ENCODE measurements at regions not wholly inside any gene's neighbourhood (a gene's known extent, or its start where the extent isn't known, plus 50 kb on each side); places are given as distances from the start of the nearest gene placed in this dataset.

DNA sequence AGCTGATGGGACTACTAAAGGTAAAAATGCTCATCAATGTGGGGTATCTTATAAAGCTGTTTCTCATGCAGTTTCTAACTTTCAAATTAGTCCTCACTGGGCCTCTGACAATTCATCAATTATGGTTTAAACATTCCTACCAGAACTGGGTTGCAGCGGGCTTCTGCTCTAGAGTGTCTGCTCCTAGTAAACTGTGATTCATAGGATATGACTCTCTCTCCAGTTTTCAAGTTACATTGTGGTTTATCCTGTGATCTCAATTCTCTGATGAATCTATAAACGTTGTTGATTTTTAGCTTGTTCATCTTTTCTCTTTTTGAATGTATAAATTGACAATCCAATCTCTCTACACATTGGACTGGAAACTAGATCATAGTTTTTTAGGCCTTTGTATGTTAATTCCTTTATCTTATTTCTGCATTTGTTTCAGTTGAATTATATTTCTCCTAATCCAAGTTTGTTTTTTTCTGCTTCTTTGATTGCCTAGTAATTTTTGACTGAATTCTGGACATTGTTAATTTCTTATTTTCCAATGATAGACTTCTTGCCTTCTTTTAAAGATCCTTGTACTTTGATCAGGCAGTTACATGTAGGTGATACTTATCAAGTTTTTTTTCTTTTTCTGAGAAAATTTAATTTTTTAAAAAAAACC lies 822.6 kb downstream of the TLE1 start:
- no peak for DNase-seq
- TF ChIP-seq, protein P1, sequence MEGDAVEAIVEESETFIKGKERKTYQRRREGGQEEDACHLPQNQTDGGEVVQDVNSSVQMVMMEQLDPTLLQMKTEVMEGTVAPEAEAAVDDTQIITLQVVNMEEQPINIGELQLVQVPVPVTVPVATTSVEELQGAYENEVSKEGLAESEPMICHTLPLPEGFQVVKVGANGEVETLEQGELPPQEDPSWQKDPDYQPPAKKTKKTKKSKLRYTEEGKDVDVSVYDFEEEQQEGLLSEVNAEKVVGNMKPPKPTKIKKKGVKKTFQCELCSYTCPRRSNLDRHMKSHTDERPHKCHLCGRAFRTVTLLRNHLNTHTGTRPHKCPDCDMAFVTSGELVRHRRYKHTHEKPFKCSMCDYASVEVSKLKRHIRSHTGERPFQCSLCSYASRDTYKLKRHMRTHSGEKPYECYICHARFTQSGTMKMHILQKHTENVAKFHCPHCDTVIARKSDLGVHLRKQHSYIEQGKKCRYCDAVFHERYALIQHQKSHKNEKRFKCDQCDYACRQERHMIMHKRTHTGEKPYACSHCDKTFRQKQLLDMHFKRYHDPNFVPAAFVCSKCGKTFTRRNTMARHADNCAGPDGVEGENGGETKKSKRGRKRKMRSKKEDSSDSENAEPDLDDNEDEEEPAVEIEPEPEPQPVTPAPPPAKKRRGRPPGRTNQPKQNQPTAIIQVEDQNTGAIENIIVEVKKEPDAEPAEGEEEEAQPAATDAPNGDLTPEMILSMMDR (IDR thresholded peaks at IDR 0.05) = no peak
- Histone ChIP-seq H3K27ac (no peak overlapping the region), H3K4me3 (no peak overlapping the region), H3K9ac (ENCODE audit: low read depth in 2 of 2, low read length in 2 of 2) (no peak overlapping the region), H3K9me3 (no peaks in the 10 kb centered on the region), H3K4me1 (no peaks in the 10 kb centered on the region), H3K36me3 (no peaks in the 10 kb centered on the region), H3K27me3 (no peaks in the 10 kb centered on the region)
- intact Hi-C loops (cut with DNase I) = no loop called here

DNA sequence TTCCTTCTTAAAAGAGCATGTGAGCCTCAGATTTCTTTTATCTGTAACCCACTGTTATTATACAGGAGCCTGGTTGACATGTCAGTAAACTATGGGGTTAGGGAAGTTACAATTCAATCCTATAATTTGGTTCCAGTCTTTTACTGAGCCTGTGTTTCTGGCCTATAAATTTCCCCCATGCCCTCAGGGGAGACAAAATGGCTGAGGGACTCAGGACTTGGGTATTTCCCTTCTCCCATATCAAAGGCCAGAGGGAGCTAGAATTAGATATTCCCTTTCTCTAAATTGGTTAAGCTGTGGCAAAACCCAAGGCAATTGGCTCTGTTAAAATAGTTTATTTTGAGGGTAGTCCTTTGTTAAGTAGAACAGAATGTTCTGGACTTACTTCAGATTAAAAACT lies 823.2 kb downstream of the TLE1 start:
- H3K4me1 ChIP-seq = no peaks in the 10 kb centered on the region
- no peak overlapping the region for H3K4me3 ChIP-seq
- no peaks in the 10 kb centered on the region for H3K9me3 ChIP-seq
- DNase-seq = no peak
- no peaks in the 10 kb centered on the region for H3K36me3 ChIP-seq
- intact Hi-C loops (cut with DNase I) = no loop called here
- TF ChIP-seq, protein P1 (IDR thresholded peaks at IDR 0.05) = no peak
- H3K27ac ChIP-seq = no peak overlapping the region
- no peak overlapping the region for H3K9ac ChIP-seq (ENCODE audit: low read depth in 2 of 2, low read length in 2 of 2)
- no peaks in the 10 kb centered on the region for H3K27me3 ChIP-seq

DNA sequence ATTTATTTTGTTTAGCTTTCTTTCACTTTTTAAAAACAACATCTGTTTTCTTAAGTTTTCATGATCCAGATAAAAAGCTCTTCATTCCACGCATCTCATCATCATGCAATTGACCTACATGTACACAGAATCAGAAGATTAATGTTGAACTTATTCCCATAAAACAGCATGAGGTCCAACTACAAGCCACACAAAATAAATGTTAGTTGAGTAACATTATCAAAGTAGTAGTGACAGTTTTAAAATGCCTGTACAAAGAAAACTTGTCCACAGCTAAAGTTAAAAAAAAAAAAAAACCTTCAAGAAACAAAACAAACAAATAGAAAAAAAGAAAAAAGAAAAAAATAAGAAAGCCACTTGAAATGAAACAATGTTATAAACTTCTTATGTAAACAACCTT lies 846.3 kb downstream of the TLE1 start:
- no peaks in the 10 kb centered on the region for H3K9me3 ChIP-seq
- H3K36me3 ChIP-seq = no peaks in the 10 kb centered on the region
- no peak overlapping the region for H3K4me3 ChIP-seq
- H3K9ac ChIP-seq (ENCODE audit: low read depth in 2 of 2, low read length in 2 of 2) = no peak overlapping the region
- H3K4me1 ChIP-seq = no peaks in the 10 kb centered on the region
- H3K27me3 ChIP-seq = no peaks in the 10 kb centered on the region
- no peak overlapping the region for H3K27ac ChIP-seq
- DNase-seq = no peak
- intact Hi-C loops (cut with DNase I) = no loop called here
- TF ChIP-seq, protein P1 (IDR thresholded peaks at IDR 0.05) = no peak

DNA sequence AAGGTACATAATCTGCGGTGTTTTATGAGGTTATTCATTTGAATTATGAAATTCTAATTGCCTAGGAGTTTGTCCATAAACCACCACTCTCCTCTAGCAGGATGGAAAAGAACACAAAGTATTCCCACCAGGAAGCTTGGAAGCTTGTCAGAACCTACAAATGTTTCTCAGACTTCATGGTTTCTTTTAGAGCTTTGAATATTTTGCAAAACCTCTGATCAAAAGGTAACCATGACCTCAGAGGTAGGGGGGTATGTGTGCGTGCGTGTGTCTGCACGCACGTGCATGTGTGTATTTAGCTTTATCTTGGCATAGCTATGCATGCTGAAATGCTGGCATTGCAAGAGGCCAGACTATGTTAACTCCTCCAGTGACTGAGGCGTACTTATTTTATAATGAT lies 847.0 kb downstream of the TLE1 start:
- H3K4me1 ChIP-seq = no peaks in the 10 kb centered on the region
- TF ChIP-seq, protein P1 (IDR thresholded peaks at IDR 0.05) = no peak
- no peak for DNase-seq
- no peaks in the 10 kb centered on the region for H3K27me3 ChIP-seq
- H3K9me3 ChIP-seq = no peaks in the 10 kb centered on the region
- no peak overlapping the region for H3K9ac ChIP-seq (ENCODE audit: low read depth in 2 of 2, low read length in 2 of 2)
- H3K4me3 ChIP-seq = no peak overlapping the region
- no peaks in the 10 kb centered on the region for H3K36me3 ChIP-seq
- intact Hi-C loops (cut with DNase I) = no loop called here
- H3K27ac ChIP-seq = no peak overlapping the region

DNA sequence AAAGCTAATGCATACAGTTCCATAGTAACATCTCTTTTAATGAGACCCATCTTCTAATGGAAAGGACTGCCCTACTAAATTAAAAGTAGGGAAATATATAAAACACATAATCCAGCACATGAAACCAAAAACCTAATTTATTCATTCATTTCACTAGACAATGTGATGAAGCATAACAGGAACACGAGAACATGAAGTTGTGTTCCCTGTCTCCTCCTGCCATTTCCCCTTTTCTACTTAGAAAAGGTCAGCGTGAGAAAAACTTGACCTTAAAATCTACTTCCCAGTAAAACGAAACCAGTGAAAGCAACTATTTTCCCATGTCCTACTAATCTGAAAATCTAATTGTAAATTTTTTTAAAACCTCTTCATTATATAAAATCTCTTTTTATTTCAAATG lies 847.5 kb downstream of the TLE1 start:
- TF ChIP-seq, protein P1 (IDR thresholded peaks at IDR 0.05) = no peak
- Histone ChIP-seq H3K27ac (no peak overlapping the region), H3K27me3 (no peaks in the 10 kb centered on the region), H3K9ac (ENCODE audit: low read depth in 2 of 2, low read length in 2 of 2) (no peak overlapping the region), H3K4me1 (no peaks in the 10 kb centered on the region), H3K4me3 (no peak overlapping the region), H3K9me3 (no peaks in the 10 kb centered on the region), H3K36me3 (no peaks in the 10 kb centered on the region)
- no peak for DNase-seq
- intact Hi-C loops (cut with DNase I) = no loop called here
